ENCODE measurements at regions not wholly inside any gene's neighbourhood (a gene's known extent, or its start where the extent isn't known, plus 50 kb on each side); places are given as distances from the start of the nearest gene placed in this dataset.
"Not testable (repeated sequence)": the region's sequence is repeated elsewhere in the genome, so short reads cannot be mapped to it uniquely, and the experiment has no call there.

- DNase-seq (ENCODE audit: insufficient read length, low spot score) = not testable (repeated sequence)
- peak; percentile 13 for FAIRE-seq
Observed at GRCh38 chr16:29300030-29300491, 106.5 kb downstream of the NPIPB11 start.

GRCh38 chr16:29298997-29299396 is 107.5 kb downstream of the NPIPB11 start:
- FAIRE-seq = peak; percentile 66
- DNase-seq (ENCODE audit: insufficient read length, low spot score) = not testable (repeated sequence)

GRCh38 chr16:29298307-29298706 is 108.2 kb downstream of the NPIPB11 start:
- not testable (repeated sequence) for FAIRE-seq; DNase-seq (ENCODE audit: insufficient read length, low spot score)

- FAIRE-seq; DNase-seq (ENCODE audit: insufficient read length, low spot score): not testable (repeated sequence)
Observed at GRCh38 chr16:29297809-29298177, 108.7 kb downstream of the NPIPB11 start.

GRCh38 chr16:29297144-29297808 is 109.2 kb downstream of the NPIPB11 start:
- FAIRE-seq = not testable (repeated sequence)

GRCh38 chr16:29296176-29296575 is 110.3 kb downstream of the NPIPB11 start:
- not testable (repeated sequence) for FAIRE-seq; DNase-seq (ENCODE audit: insufficient read length, low spot score)

More at GRCh38 chr16:29297144-29297808, 109.2 kb downstream of the NPIPB11 start:
- not testable (repeated sequence) for DNase-seq (ENCODE audit: insufficient read length, low spot score)

- FAIRE-seq; DNase-seq (ENCODE audit: insufficient read length, low spot score): not testable (repeated sequence)
Observed at GRCh38 chr16:29294951-29295795, 111.3 kb downstream of the NPIPB11 start.

- DNase-seq (ENCODE audit: insufficient read length, low spot score); FAIRE-seq: not testable (repeated sequence)
Observed at GRCh38 chr16:29294400-29294933, 112.0 kb downstream of the NPIPB11 start.

GRCh38 chr16:29293545-29293944 is 113.0 kb downstream of the NPIPB11 start:
- not testable (repeated sequence) for FAIRE-seq; DNase-seq (ENCODE audit: insufficient read length, low spot score)

GRCh38 chr16:29292952-29293471 is 113.5 kb downstream of the NPIPB11 start:
- FAIRE-seq; DNase-seq (ENCODE audit: insufficient read length, low spot score): not testable (repeated sequence)

GRCh38 chr16:29291329-29292271 is 114.9 kb downstream of the NPIPB11 start:
- FAIRE-seq = not testable (repeated sequence)

GRCh38 chr16:29290631-29291247 is 115.8 kb downstream of the NPIPB11 start:
- FAIRE-seq (peak; percentile 96), DNase-seq (ENCODE audit: insufficient read length, low spot score) (peak; percentile 88)

More at GRCh38 chr16:29291329-29292271, 114.9 kb downstream of the NPIPB11 start:
- DNase-seq (ENCODE audit: insufficient read length, low spot score) = not testable (repeated sequence)

GRCh38 chr16:29289516-29290239 is 116.8 kb downstream of the NPIPB11 start:
- FAIRE-seq; DNase-seq (ENCODE audit: insufficient read length, low spot score): not testable (repeated sequence)

- not testable (repeated sequence) for DNase-seq (ENCODE audit: insufficient read length, low spot score); FAIRE-seq
Observed at GRCh38 chr16:29288711-29289474, 117.6 kb downstream of the NPIPB11 start.

- not testable (repeated sequence) for DNase-seq (ENCODE audit: insufficient read length, low spot score); FAIRE-seq
Observed at GRCh38 chr16:29287871-29288535, 118.5 kb downstream of the NPIPB11 start.

GRCh38 chr16:29287246-29287645 is 119.3 kb downstream of the NPIPB11 start:
- FAIRE-seq; DNase-seq (ENCODE audit: insufficient read length, low spot score): not testable (repeated sequence)

- FAIRE-seq; DNase-seq (ENCODE audit: insufficient read length, low spot score): not testable (repeated sequence)
Observed at GRCh38 chr16:29286796-29287195, 119.7 kb downstream of the NPIPB11 start.

Data from HTR-8/SVneo (cell line).